ENCODE measurements at regions not wholly inside any gene's neighbourhood (a gene's known extent, or its start where the extent isn't known, plus 50 kb on each side); places are given as distances from the start of the nearest gene placed in this dataset.
"Not testable (repeated sequence)": the region's sequence is repeated elsewhere in the genome, so short reads cannot be mapped to it uniquely, and the experiment has no call there.

- H3K79me2 ChIP-seq (ENCODE audit: control insufficient read depth, insufficient read depth, low read length), result no peaks in the 10 kb centered on the region
- no peak overlapping the region for H3K4me3 ChIP-seq (replicated peaks in 1 of 4; ENCODE audit: control extremely low read depth in 1 of 4, insufficient read depth in 1 of 4, low read depth in 3 of 4, low read length in 4 of 4)
- H3K9me3 ChIP-seq (ENCODE audit: control insufficient read depth, insufficient read depth, low read depth, low read length), result no peaks in the 10 kb centered on the region
- no peak overlapping the region for H3K4me2 ChIP-seq (ENCODE audit: extremely low read depth, insufficient read depth, low read length)
- no peaks in the 10 kb centered on the region for H3K36me3 ChIP-seq (ENCODE audit: control insufficient read depth, insufficient read depth, low read length)
- no peak overlapping the region for H3K9ac ChIP-seq (ENCODE audit: insufficient read depth, low read length)
- no peak overlapping the region for H3K27ac ChIP-seq (ENCODE audit: insufficient read depth, low read length)
- H2AFZ ChIP-seq (ENCODE audit: low read length), result no peak overlapping the region
- no peak for TF ChIP-seq EZH2 (IDR thresholded peaks at IDR 0.05; ENCODE audit: low read length, missing control alignments)
- no peak for TF ChIP-seq CTCF (conservative IDR thresholded peaks at IDR 0.05 in 1 of 2, IDR thresholded peaks at IDR 0.05 in 1 of 2; ENCODE audit: low read depth in 1 of 2, low read length in 2 of 2)
- no peaks in the 10 kb centered on the region for H4K20me1 ChIP-seq (ENCODE audit: control insufficient read depth, extremely low read depth, insufficient read depth, low read length)
- no peaks in the 10 kb centered on the region for H3K4me1 ChIP-seq (ENCODE audit: control insufficient read depth, extremely low read depth, insufficient read depth, low read length)
- H3K27me3 ChIP-seq (ENCODE audit: control insufficient read depth, insufficient read depth, low read length), result no peaks in the 10 kb centered on the region
- DNase-seq (ENCODE audit: low read depth in 2 of 2), result no peak
These were observed 651.5 kb upstream of the CADM2 start for GRCh38 chr3:84307339-84307738.

- H3K79me2 ChIP-seq (ENCODE audit: control insufficient read depth, insufficient read depth, low read length), result no peaks in the 10 kb centered on the region
- H3K36me3 ChIP-seq (ENCODE audit: control insufficient read depth, insufficient read depth, low read length), result no peaks in the 10 kb centered on the region
- H4K20me1 ChIP-seq (ENCODE audit: control insufficient read depth, extremely low read depth, insufficient read depth, low read length), result no peaks in the 10 kb centered on the region
- no peak for DNase-seq (ENCODE audit: low read depth in 2 of 2)
- H3K9ac ChIP-seq (ENCODE audit: insufficient read depth, low read length), result no peak overlapping the region
- H3K27ac ChIP-seq (ENCODE audit: insufficient read depth, low read length), result no peak overlapping the region
- no peaks in the 10 kb centered on the region for H3K27me3 ChIP-seq (ENCODE audit: control insufficient read depth, insufficient read depth, low read length)
- no peak for TF ChIP-seq CTCF (conservative IDR thresholded peaks at IDR 0.05 in 1 of 2, IDR thresholded peaks at IDR 0.05 in 1 of 2; ENCODE audit: low read depth in 1 of 2, low read length in 2 of 2)
- TF ChIP-seq EZH2 (IDR thresholded peaks at IDR 0.05; ENCODE audit: low read length, missing control alignments), result no peak
- H3K4me1 ChIP-seq (ENCODE audit: control insufficient read depth, extremely low read depth, insufficient read depth, low read length), result no peaks in the 10 kb centered on the region
- no peak overlapping the region for H3K4me2 ChIP-seq (ENCODE audit: extremely low read depth, insufficient read depth, low read length)
- H2AFZ ChIP-seq (ENCODE audit: low read length), result no peak overlapping the region
- no peaks in the 10 kb centered on the region for H3K9me3 ChIP-seq (ENCODE audit: control insufficient read depth, insufficient read depth, low read depth, low read length)
- H3K4me3 ChIP-seq (replicated peaks in 1 of 4; ENCODE audit: control extremely low read depth in 1 of 4, insufficient read depth in 1 of 4, low read depth in 3 of 4, low read length in 4 of 4), result no peak overlapping the region
These were observed 650.4 kb upstream of the CADM2 start for GRCh38 chr3:84308379-84308778.

GRCh38 chr3:84318273-84318809 is 640.4 kb upstream of the CADM2 start:
- TF ChIP-seq EZH2 (IDR thresholded peaks at IDR 0.05; ENCODE audit: low read length, missing control alignments) (no peak), CTCF (conservative IDR thresholded peaks at IDR 0.05 in 1 of 2, IDR thresholded peaks at IDR 0.05 in 1 of 2; ENCODE audit: low read depth in 1 of 2, low read length in 2 of 2) (no peak)
- H3K4me1 ChIP-seq (ENCODE audit: control insufficient read depth, extremely low read depth, insufficient read depth, low read length), result no peaks in the 10 kb centered on the region
- no peaks in the 10 kb centered on the region for H3K79me2 ChIP-seq (ENCODE audit: control insufficient read depth, insufficient read depth, low read length)
- H3K9ac ChIP-seq (ENCODE audit: insufficient read depth, low read length), result no peak overlapping the region
- no peak overlapping the region for H3K27ac ChIP-seq (ENCODE audit: insufficient read depth, low read length)
- no peaks in the 10 kb centered on the region for H3K36me3 ChIP-seq (ENCODE audit: control insufficient read depth, insufficient read depth, low read length)
- no peaks in the 10 kb centered on the region for H4K20me1 ChIP-seq (ENCODE audit: control insufficient read depth, extremely low read depth, insufficient read depth, low read length)
- no peak overlapping the region for H3K4me3 ChIP-seq (replicated peaks in 1 of 4; ENCODE audit: control extremely low read depth in 1 of 4, insufficient read depth in 1 of 4, low read depth in 3 of 4, low read length in 4 of 4)
- DNase-seq (ENCODE audit: low read depth in 2 of 2), result no peak
- no peaks in the 10 kb centered on the region for H3K9me3 ChIP-seq (ENCODE audit: control insufficient read depth, insufficient read depth, low read depth, low read length)
- H3K4me2 ChIP-seq (ENCODE audit: extremely low read depth, insufficient read depth, low read length), result no peak overlapping the region
- H3K27me3 ChIP-seq (ENCODE audit: control insufficient read depth, insufficient read depth, low read length), result no peaks in the 10 kb centered on the region
- H2AFZ ChIP-seq (ENCODE audit: low read length), result no peak overlapping the region

- H3K4me2 ChIP-seq (ENCODE audit: extremely low read depth, insufficient read depth, low read length); DNase-seq (ENCODE audit: low read depth in 2 of 2); H3K9ac ChIP-seq (ENCODE audit: insufficient read depth, low read length); H3K36me3 ChIP-seq (ENCODE audit: control insufficient read depth, insufficient read depth, low read length); H3K4me1 ChIP-seq (ENCODE audit: control insufficient read depth, extremely low read depth, insufficient read depth, low read length); H3K9me3 ChIP-seq (ENCODE audit: control insufficient read depth, insufficient read depth, low read depth, low read length); H4K20me1 ChIP-seq (ENCODE audit: control insufficient read depth, extremely low read depth, insufficient read depth, low read length); H3K79me2 ChIP-seq (ENCODE audit: control insufficient read depth, insufficient read depth, low read length); H3K4me3 ChIP-seq (replicated peaks in 1 of 4; ENCODE audit: control extremely low read depth in 1 of 4, insufficient read depth in 1 of 4, low read depth in 3 of 4, low read length in 4 of 4); H3K27me3 ChIP-seq (ENCODE audit: control insufficient read depth, insufficient read depth, low read length); H2AFZ ChIP-seq (ENCODE audit: low read length); H3K27ac ChIP-seq (ENCODE audit: insufficient read depth, low read length): not testable (repeated sequence)
These were observed 593.1 kb upstream of the CADM2 start for GRCh38 chr3:84365563-84366278.

Measured in fibroblast of lung (primary cell).